ENCODE measurements at regions not wholly inside any gene's neighbourhood (a gene's known extent, or its start where the extent isn't known, plus 50 kb on each side); places are given as distances from the start of the nearest gene placed in this dataset.

- Mint-ChIP-seq H3K4me1 (ENCODE audit: unreplicated experiment) (peaks cover 33% of the 10 kb centered on the region), H3K36me3 (ENCODE audit: unreplicated experiment) (no peaks in the 10 kb centered on the region), H3K9me3 (ENCODE audit: unreplicated experiment) (no peaks in the 10 kb centered on the region), H3K27me3 (ENCODE audit: unreplicated experiment) (no peaks in the 10 kb centered on the region), H3K4me3 (ENCODE audit: unreplicated experiment) (no peak overlapping the region), H3K27ac (ENCODE audit: unreplicated experiment) (peak overlapping the region; percentile 19)
- TF ChIP-seq CTCF (IDR thresholded peaks at IDR 0.05) = no peak
- DNase-seq (ENCODE audit: extremely low spot score, unreplicated experiment) = no peak
Observed at GRCh38 chr18:33803636-33804035, 225.6 kb downstream of the ASXL3 start.

GRCh38 chr18:33802955-33803354 lies 224.9 kb downstream of the ASXL3 start:
- no peak for TF ChIP-seq CTCF (IDR thresholded peaks at IDR 0.05)
- Mint-ChIP-seq H3K36me3 (ENCODE audit: unreplicated experiment) (no peaks in the 10 kb centered on the region), H3K4me3 (ENCODE audit: unreplicated experiment) (no peak overlapping the region), H3K4me1 (ENCODE audit: unreplicated experiment) (peaks cover 33% of the 10 kb centered on the region), H3K27ac (ENCODE audit: unreplicated experiment) (peak overlapping the region; percentile 56), H3K27me3 (ENCODE audit: unreplicated experiment) (no peaks in the 10 kb centered on the region), H3K9me3 (ENCODE audit: unreplicated experiment) (no peaks in the 10 kb centered on the region)
- no peak for DNase-seq (ENCODE audit: extremely low spot score, unreplicated experiment)

Measured in osteocyte (in vitro differentiated cells).